A549 (cell line): ENCODE measurements at regions not wholly inside any gene's neighbourhood (a gene's known extent, or its start where the extent isn't known, plus 50 kb on each side); places are given as distances from the start of the nearest gene placed in this dataset.

ENCODE experiments used
- ATAC-seq, 2 experiments: fragments of 200-7000 bp in 1 of 2; fragments of >200 bp in 1 of 2; cut with Nextera tagmentation in 1 of 2; cut with Tn5 transposase in 1 of 2; 3 replicates each; pipeline versions ENCODE4 v1.8.0 to v1.9.1; 2018 to 2020; ENCODE audit warnings: mild to moderate bottlenecking in 1 of 2, moderate library complexity in 1 of 2
- CTCF ChIA-PET: fragments of 300-600 bp; sonication (Branson Sonifier 250); formaldehyde crosslinking; extraction: SDS; loops from one replicate; lab custom pipeline; 2021; ENCODE audit warnings: antibody characterized with exemption, inconsistent platforms; lab: Yijun Ruan, JAX
- POLR2A ChIA-PET: fragments of 350-600 bp; formaldehyde crosslinking; extraction: SDS; loops from one replicate; lab custom pipeline; 2021; ENCODE audit warnings: antibody characterized with exemption, inconsistent platforms; lab: Yijun Ruan, JAX
- DNase-seq, 2 experiments: peaks; one replicate each; pipeline versions ENCODE4 v3.0.0 to v3.0.0-alpha.2; 2011 to 2016; ENCODE audit warnings: low read depth in 1 of 2, low spot score in 1 of 2
- FAIRE-seq: peaks from 2 replicates; lab custom pipeline; 2011; peaks lifted over from hg19 to GRCh38; lab: Jason Lieb, UNC
- H3K27ac ChIP-seq, 2 experiments: fragments of >200 bp; sonication (Bioruptor Twin); formaldehyde crosslinking; 3 replicates each; pipeline ENCODE4 v1.5.1; 2016 to 2017
- H3K4me1 ChIP-seq: fragments of >200 bp; sonication (Bioruptor Twin); formaldehyde crosslinking; 3 replicates; pipeline ENCODE4 v1.6.1; 2016
- H3K4me2 ChIP-seq: fragments of >200 bp; sonication (Bioruptor Twin); formaldehyde crosslinking; 3 replicates; pipeline ENCODE4 v1.6.1; 2016
- H3K4me3 ChIP-seq: fragments of >200 bp; sonication (Bioruptor Twin); formaldehyde crosslinking; 3 replicates; pipeline ENCODE4 v1.5.1; 2016
- H3K9me3 ChIP-seq: fragments of >200 bp; sonication (Bioruptor Twin); formaldehyde crosslinking; 3 replicates; pipeline ENCODE4 v1.6.1; 2016
- CEBPB ChIP-seq, 2 experiments: fragments of >200 bp in 1 of 2; sonication (Bioruptor Twin) in 1 of 2; formaldehyde crosslinking in 1 of 2; IDR thresholded peaks; 2 replicates each; pipeline ENCODE4 v1.6.1; 2012 to 2016
- CHD2 ChIP-seq: fragments of 150-350 bp; IDR thresholded peaks from 2 replicates; pipeline ENCODE4 v1.6.1; 2014; ENCODE audit warnings: low read length; ENCODE audit not compliant: partially characterized antibody
- CHD4 ChIP-seq: fragments of 200-600 bp; sonication (generic); IDR thresholded peaks from 2 replicates; pipeline ENCODE4 v1.6.1; 2016; ENCODE audit warnings: antibody characterized with exemption, mild to moderate bottlenecking, borderline replicate concordance
- EHMT2 ChIP-seq: fragments of 200-600 bp; sonication (generic); IDR thresholded peaks from 2 replicates; pipeline ENCODE4 v1.6.1; 2016; ENCODE audit warnings: antibody characterized with exemption, low read depth, mild to moderate bottlenecking, moderate library complexity
- EP300 ChIP-seq, 2 experiments: fragments of >200 bp; sonication (Bioruptor Twin); formaldehyde crosslinking; IDR thresholded peaks; 2 replicates in 1 of 2; 3 replicates in 1 of 2; pipeline ENCODE4 v1.6.1; 2016 to 2017
- FOXS1 ChIP-seq: fragments of 250-450 bp; sonication (Bioruptor Pico); IDR thresholded peaks from 2 replicates; pipeline ENCODE4 v1.5.0; 2020; ENCODE audit warnings: mild to moderate bottlenecking, moderate library complexity
- HEYL ChIP-seq: fragments of 250-450 bp; sonication (Bioruptor Pico); IDR thresholded peaks from 2 replicates; pipeline ENCODE4 v1.8.0; 2021; ENCODE audit warnings: mild to moderate bottlenecking, moderate library complexity
- HOXA7 ChIP-seq: fragments of 250-450 bp; sonication (Bioruptor Pico); IDR thresholded peaks from 2 replicates; pipeline ENCODE4 v1.5.0; 2020; ENCODE audit warnings: mild to moderate bottlenecking, moderate library complexity
- HOXB13 ChIP-seq: fragments of 250-450 bp; sonication (Bioruptor Pico); IDR thresholded peaks from 2 replicates; pipeline ENCODE4 v1.5.0; 2020; ENCODE audit warnings: low read depth, mild to moderate bottlenecking, moderate library complexity
- HOXB5 ChIP-seq: fragments of 250-450 bp; sonication (Bioruptor Pico); IDR thresholded peaks from 2 replicates; pipeline ENCODE4 v1.5.0; 2020; ENCODE audit warnings: mild to moderate bottlenecking, moderate library complexity
- JUN ChIP-seq, 2 experiments: fragments of >200 bp; sonication (Bioruptor Twin); formaldehyde crosslinking; IDR thresholded peaks; 2 replicates in 1 of 2; 3 replicates in 1 of 2; pipeline ENCODE4 v1.6.1; 2016 to 2017
- KDM1A ChIP-seq: fragments of 200-600 bp; sonication (generic); IDR thresholded peaks from 2 replicates; pipeline ENCODE4 v1.6.1; 2016; ENCODE audit warnings: low read depth, mild to moderate bottlenecking
- MAFK ChIP-seq: fragments of 450-650 bp; IDR thresholded peaks from 2 replicates; pipeline ENCODE4 v1.6.1; 2014; ENCODE audit not compliant: partially characterized antibody
- MAZ ChIP-seq: fragments of 150-350 bp; IDR thresholded peaks from 2 replicates; pipeline ENCODE4 v1.6.1; 2014; ENCODE audit warnings: antibody characterized with exemption, low read depth, low read length, borderline replicate concordance
- MYC ChIP-seq: IDR thresholded peaks from 2 replicates; pipeline ENCODE4 v1.6.1; 2012; ENCODE audit warnings: mild to moderate bottlenecking, inconsistent platforms, low read length, improper control_type of control experiment, borderline replicate concordance
- NFE2L2 ChIP-seq: fragments of 150-350 bp; conservative IDR thresholded peaks from 2 replicates; pipeline ENCODE4 v1.6.1; 2014; ENCODE audit warnings: low read length
- RCOR1 ChIP-seq: fragments of 150-350 bp; IDR thresholded peaks from 2 replicates; pipeline ENCODE4 v1.6.1; 2014; ENCODE audit warnings: antibody characterized with exemption, low read length, low read depth
- RFX5 ChIP-seq: fragments of 450-650 bp; IDR thresholded peaks from 2 replicates; pipeline ENCODE4 v1.7.1; 2014; ENCODE audit warnings: antibody characterized with exemption, mild to moderate bottlenecking, moderate library complexity
- RNF2 ChIP-seq: fragments of 200-600 bp; sonication (generic); IDR thresholded peaks from 2 replicates; pipeline ENCODE4 v1.6.1; 2016; ENCODE audit warnings: low read depth, mild to moderate bottlenecking, antibody characterized with exemption, moderate library complexity, borderline replicate concordance
- SMC3 ChIP-seq: fragments of >200 bp; sonication (Bioruptor Twin); formaldehyde crosslinking; IDR thresholded peaks from 3 replicates; pipeline ENCODE4 v1.6.1; 2018; ENCODE audit warnings: inconsistent platforms
- ZC3H11A ChIP-seq: fragments of 450-650 bp; IDR thresholded peaks from 2 replicates; pipeline ENCODE4 v1.6.1; 2014; ENCODE audit warnings: antibody characterized with exemption, mild to moderate bottlenecking
- ZFP36 ChIP-seq: fragments of 450-650 bp; IDR thresholded peaks from 2 replicates; pipeline ENCODE4 v1.6.1; 2014; ENCODE audit warnings: borderline replicate concordance; ENCODE audit not compliant: partially characterized antibody
- ZNF302 ChIP-seq: fragments of 250-450 bp; sonication (Bioruptor Pico); IDR thresholded peaks from 2 replicates; pipeline ENCODE4 v1.9.0; 2021; ENCODE audit warnings: inconsistent platforms, mild to moderate bottlenecking, moderate library complexity
- WGBS: methylation state at CpG from one replicate; pipeline ENCODE4 v1.1.6; 2017; ENCODE audit errors: missing lambda C conversion rate; 5-methylcytosine and 5-hydroxymethylcytosine counted together
- TF ChIP-seq, protein P1 (sequence below): IDR thresholded peaks from 2 replicates; pipeline ENCODE4 v1.6.1; 2012; ENCODE audit warnings: low read depth, borderline replicate concordance
- TF ChIP-seq, protein P2 (sequence below): fragments of 450-650 bp; IDR thresholded peaks from 2 replicates; pipeline ENCODE4 v1.6.1; 2014; ENCODE audit warnings: antibody characterized with exemption
- TF ChIP-seq, protein P3 (sequence below): IDR thresholded peaks from 2 replicates; pipeline ENCODE4 v1.6.1; 2012
- TF ChIP-seq, protein P4 (sequence below): fragments of 250-450 bp; sonication (Bioruptor Pico); IDR thresholded peaks from 2 replicates; pipeline ENCODE4 v1.5.0; 2020; ENCODE audit warnings: low read depth, mild to moderate bottlenecking, moderate library complexity

- Histone ChIP-seq H3K4me2 (no peak overlapping the region), H3K4me3 (no peak overlapping the region), H3K27ac (no peak overlapping the region), H3K9me3 (no peaks in the 10 kb centered on the region), H3K4me1 (no peaks in the 10 kb centered on the region)
- ChIA-PET POLR2A (no interaction called here), CTCF (no interaction called here)
- ATAC-seq (no peak), FAIRE-seq (no peak), DNase-seq (no peak)
- WGBS = 5% methylated on average over 2 of the region's 2 CpGs
- no peak for TF ChIP-seq RFX5
- no peak for TF ChIP-seq ZFP36
- no peak for TF ChIP-seq CHD4
- TF ChIP-seq MYC = no peak
- TF ChIP-seq, protein P1, sequence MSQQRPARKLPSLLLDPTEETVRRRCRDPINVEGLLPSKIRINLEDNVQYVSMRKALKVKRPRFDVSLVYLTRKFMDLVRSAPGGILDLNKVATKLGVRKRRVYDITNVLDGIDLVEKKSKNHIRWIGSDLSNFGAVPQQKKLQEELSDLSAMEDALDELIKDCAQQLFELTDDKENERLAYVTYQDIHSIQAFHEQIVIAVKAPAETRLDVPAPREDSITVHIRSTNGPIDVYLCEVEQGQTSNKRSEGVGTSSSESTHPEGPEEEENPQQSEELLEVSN = no peak
- no peak for TF ChIP-seq SMC3
- no peak for TF ChIP-seq HEYL (CRISPR knock-in tag)
- TF ChIP-seq JUN (IDR thresholded peaks at IDR 0.05) = no peak
- no peak for TF ChIP-seq RCOR1
- TF ChIP-seq CEBPB (IDR thresholded peaks at IDR 0.05) = no peak
- no peak for TF ChIP-seq HOXA7
- TF ChIP-seq, protein P2, sequence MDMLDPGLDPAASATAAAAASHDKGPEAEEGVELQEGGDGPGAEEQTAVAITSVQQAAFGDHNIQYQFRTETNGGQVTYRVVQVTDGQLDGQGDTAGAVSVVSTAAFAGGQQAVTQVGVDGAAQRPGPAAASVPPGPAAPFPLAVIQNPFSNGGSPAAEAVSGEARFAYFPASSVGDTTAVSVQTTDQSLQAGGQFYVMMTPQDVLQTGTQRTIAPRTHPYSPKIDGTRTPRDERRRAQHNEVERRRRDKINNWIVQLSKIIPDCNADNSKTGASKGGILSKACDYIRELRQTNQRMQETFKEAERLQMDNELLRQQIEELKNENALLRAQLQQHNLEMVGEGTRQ = no peak
- no peak for TF ChIP-seq NFE2L2
- TF ChIP-seq ZNF302 (CRISPR knock-in tag) = no peak
Observed at GRCh38 chr4:107122736-107123135, 86.6 kb upstream of the DKK2 start.

- ATAC-seq (no peak), FAIRE-seq (no peak), DNase-seq (no peak)
- Histone ChIP-seq H3K4me2 (no peak overlapping the region), H3K4me1 (no peaks in the 10 kb centered on the region), H3K4me3 (no peak overlapping the region), H3K9me3 (no peaks in the 10 kb centered on the region), H3K27ac (no peak overlapping the region)
- ChIA-PET POLR2A (no interaction called here), CTCF (no interaction called here)
- TF ChIP-seq ZNF302 (CRISPR knock-in tag) (no peak), HOXB5 (CRISPR knock-in tag) (no peak), MYC (no peak), ZC3H11A (no peak), MAFK (no peak)
- 51% methylated on average over 2 of the region's 2 CpGs for WGBS
Observed at GRCh38 chr4:107120661-107121060, 84.5 kb upstream of the DKK2 start.

DNA sequence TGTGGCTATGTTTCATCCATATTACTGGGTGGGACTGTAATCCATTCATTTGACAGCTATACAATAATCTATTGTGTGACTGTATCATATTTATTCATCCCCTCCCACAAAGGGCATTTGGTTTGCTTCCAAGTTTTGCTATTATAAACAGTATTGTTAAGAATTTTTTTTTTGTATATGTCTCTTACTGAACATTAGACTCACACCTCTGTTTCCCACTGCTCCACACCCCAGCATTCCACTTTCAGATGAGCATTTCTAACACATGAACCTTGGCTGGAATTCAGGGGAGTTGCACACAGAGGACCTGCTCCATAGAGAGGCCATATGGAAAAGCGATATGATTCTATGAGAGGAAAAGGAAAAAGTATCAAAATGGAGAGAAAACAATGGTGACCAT lies 81.6 kb upstream of the DKK2 start:
- FAIRE-seq = no peak

More for the DNA sequence above, 81.6 kb upstream of the DKK2 start:
- no peaks in the 10 kb centered on the region for H3K9me3 ChIP-seq
- H3K4me1 ChIP-seq = no peaks in the 10 kb centered on the region
- TF ChIP-seq, protein P3, sequence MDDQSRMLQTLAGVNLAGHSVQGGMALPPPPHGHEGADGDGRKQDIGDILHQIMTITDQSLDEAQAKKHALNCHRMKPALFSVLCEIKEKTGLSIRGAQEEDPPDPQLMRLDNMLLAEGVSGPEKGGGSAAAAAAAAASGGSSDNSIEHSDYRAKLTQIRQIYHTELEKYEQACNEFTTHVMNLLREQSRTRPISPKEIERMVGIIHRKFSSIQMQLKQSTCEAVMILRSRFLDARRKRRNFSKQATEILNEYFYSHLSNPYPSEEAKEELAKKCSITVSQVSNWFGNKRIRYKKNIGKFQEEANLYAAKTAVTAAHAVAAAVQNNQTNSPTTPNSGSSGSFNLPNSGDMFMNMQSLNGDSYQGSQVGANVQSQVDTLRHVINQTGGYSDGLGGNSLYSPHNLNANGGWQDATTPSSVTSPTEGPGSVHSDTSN = no peak
- TF ChIP-seq, protein P2 = no peak
- TF ChIP-seq EP300 (IDR thresholded peaks at IDR 0.05) = no peak
- TF ChIP-seq HEYL (CRISPR knock-in tag) = no peak
- TF ChIP-seq CHD2 = no peak
- TF ChIP-seq MAFK = no peak
- no peak for TF ChIP-seq MAZ
- TF ChIP-seq ZC3H11A = no peak
- TF ChIP-seq CEBPB (IDR thresholded peaks at IDR 0.05) = no peak
- no peak for TF ChIP-seq KDM1A
- TF ChIP-seq RNF2 = no peak
- TF ChIP-seq FOXS1 = no peak
- TF ChIP-seq, protein P4, sequence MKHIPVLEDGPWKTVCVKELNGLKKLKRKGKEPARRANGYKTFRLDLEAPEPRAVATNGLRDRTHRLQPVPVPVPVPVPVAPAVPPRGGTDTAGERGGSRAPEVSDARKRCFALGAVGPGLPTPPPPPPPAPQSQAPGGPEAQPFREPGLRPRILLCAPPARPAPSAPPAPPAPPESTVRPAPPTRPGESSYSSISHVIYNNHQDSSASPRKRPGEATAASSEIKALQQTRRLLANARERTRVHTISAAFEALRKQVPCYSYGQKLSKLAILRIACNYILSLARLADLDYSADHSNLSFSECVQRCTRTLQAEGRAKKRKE = no peak
- no peak for TF ChIP-seq HOXA7
- no peak for TF ChIP-seq EHMT2
- no peak for TF ChIP-seq HOXB13 (CRISPR knock-in tag)
- ChIA-PET POLR2A (no interaction called here), CTCF (no interaction called here)
- H3K4me2 ChIP-seq = no peak overlapping the region
- H3K4me3 ChIP-seq = no peak overlapping the region
- DNase-seq (no peak), ATAC-seq (no peak)
- H3K27ac ChIP-seq = no peak overlapping the region
- WGBS = 0% methylated on average over 1 of the region's 1 CpG
